CD4-positive, alpha-beta T cell (primary cell): ENCODE measurements at regions not wholly inside any gene's neighbourhood (a gene's known extent, or its start where the extent isn't known, plus 50 kb on each side); places are given as distances from the start of the nearest gene placed in this dataset.

ENCODE experiments used
- ATAC-seq: fragments of 200-7000 bp; cut with Tn5 transposase; one replicate; pipeline ENCODE4 v1.10.0; 2022; ENCODE audit warnings: mild to moderate bottlenecking; ENCODE audit not compliant: poor library complexity
- CTCF ChIA-PET: fragments of 350-600 bp; sonication (Branson Sonifier 250); formaldehyde crosslinking; loops from one replicate; lab custom pipeline; 2021; ENCODE audit warnings: antibody characterized with exemption, inconsistent platforms; lab: Charles Lee
- POLR2A ChIA-PET: fragments of 350-600 bp; sonication (Branson Sonifier 250); formaldehyde crosslinking; loops from one replicate; lab custom pipeline; 2021; ENCODE audit warnings: antibody characterized with exemption, inconsistent platforms; lab: Charles Lee
- DNase-seq, 14 experiments: peaks; one replicate each; pipeline ENCODE4 v3.0.0-alpha.2; 2013 to 2020; ENCODE audit warnings: mixed read lengths in 2 of 14
- H3K27ac ChIP-seq, 2 donors: one replicate each; pipeline versions ENCODE4 v1.5.1 to v1.7.0; 2013; ENCODE audit warnings: low read length in 2 of 2, low read depth in 1 of 2, mild to moderate bottlenecking in 1 of 2
- H3K27me3 ChIP-seq, 2 experiments: 1 replicate in 1 of 2; 2 replicates in 1 of 2; pipeline versions ENCODE4 v1.6.1 to v1.7.0; 2013; ENCODE audit warnings: low read length in 2 of 2, control low read depth in 1 of 2, mild to moderate bottlenecking in 1 of 2, moderate library complexity in 1 of 2; ENCODE audit not compliant: insufficient read depth in 2 of 2, control insufficient read depth in 1 of 2
- H3K36me3 ChIP-seq: one replicate; pipeline ENCODE4 v1.6.1; 2013; ENCODE audit warnings: low read length, control low read depth; ENCODE audit not compliant: insufficient read depth
- H3K4me1 ChIP-seq: one replicate; pipeline ENCODE4 v1.6.1; 2013; ENCODE audit warnings: low read length, control low read depth; ENCODE audit not compliant: insufficient read depth
- H3K4me3 ChIP-seq: one replicate; pipeline ENCODE4 v1.5.1; 2013; ENCODE audit warnings: mild to moderate bottlenecking, low read length, moderate library complexity
- H3K9me3 ChIP-seq, 2 experiments: 1 replicate in 1 of 2; 2 replicates in 1 of 2; pipeline versions ENCODE4 v1.6.1 to v1.7.0; 2013; ENCODE audit warnings: low read length in 2 of 2, mild to moderate bottlenecking in 2 of 2, control low read depth in 1 of 2, moderate library complexity in 1 of 2; ENCODE audit not compliant: control insufficient read depth in 1 of 2, insufficient read depth in 1 of 2
- H3K27ac Mint-ChIP-seq: one replicate; pipeline ENCODE4 v1.8.0; 2020; ENCODE audit warnings: mixed read lengths
- H3K27me3 Mint-ChIP-seq: one replicate; pipeline ENCODE4 v1.8.0; 2021; ENCODE audit warnings: mixed read lengths
- H3K36me3 Mint-ChIP-seq: one replicate; pipeline ENCODE4 v1.8.0; 2021; ENCODE audit warnings: low read depth, mixed read lengths
- H3K4me1 Mint-ChIP-seq: one replicate; pipeline ENCODE4 v1.8.0; 2021; ENCODE audit warnings: low read depth, mixed read lengths
- H3K4me3 Mint-ChIP-seq: one replicate; pipeline ENCODE4 v1.8.0; 2020; ENCODE audit warnings: mild to moderate bottlenecking, mixed read lengths
- H3K9me3 Mint-ChIP-seq: one replicate; pipeline ENCODE4 v1.8.0; 2020; ENCODE audit warnings: mixed read lengths
- CTCF ChIP-seq: fragments of 200-600 bp; IDR thresholded peaks from one replicate; pipeline ENCODE4 v1.8.0; 2022; ENCODE audit warnings: antibody characterized with exemption, mild to moderate bottlenecking
- intact Hi-C, 2 experiments: fragments of 100-400 bp; cut with DNase I in 1 of 2; cut with micrococcal nuclease in 1 of 2; formaldehyde crosslinking; loops; one replicate each; pipeline versions ENCODE4 v1.15.1 to v1.9.0; 2023 to 2025; cut with DNase I, micrococcal nuclease

GRCh38 chr6:18062733-18063132 lies 59.7 kb downstream of the NHLRC1 start:
- Mint-ChIP-seq H3K27ac (no peak overlapping the region), H3K27me3 (peaks cover 5% of the 10 kb centered on the region), H3K4me1 (no peaks in the 10 kb centered on the region), H3K9me3 (no peaks in the 10 kb centered on the region), H3K4me3 (no peak overlapping the region), H3K36me3 (no peaks in the 10 kb centered on the region)
- Histone ChIP-seq H3K9me3 (peaks cover 0 to 6% of the 10 kb centered on the region in 2 experiments), H3K4me3 (no peak overlapping the region), H3K36me3 (no peaks in the 10 kb centered on the region), H3K27ac (no peak overlapping the region), H3K27me3 (no peaks in the 10 kb centered on the region), H3K4me1 (no peaks in the 10 kb centered on the region)
- intact Hi-C loops, result no loop called here
- ChIA-PET CTCF (no interaction called here), POLR2A (no interaction called here)
- DNase-seq (no peak), ATAC-seq (no peak)
- no peak for TF ChIP-seq CTCF

GRCh38 chr6:18058429-18058828 lies 64.0 kb downstream of the NHLRC1 start:
- no peaks in the 10 kb centered on the region for H3K36me3 ChIP-seq
- H3K4me1 ChIP-seq, result no peaks in the 10 kb centered on the region
- intact Hi-C loops, result no loop called here
- H3K27ac ChIP-seq, result no peak overlapping the region
- peaks cover 0 to 6% of the 10 kb centered on the region in 2 experiments for H3K9me3 ChIP-seq
- no peaks in the 10 kb centered on the region for H3K27me3 ChIP-seq
- CTCF ChIA-PET, result no interaction called here
- Mint-ChIP-seq H3K4me1 (no peaks in the 10 kb centered on the region), H3K36me3 (no peaks in the 10 kb centered on the region), H3K27me3 (no peaks in the 10 kb centered on the region), H3K4me3 (no peak overlapping the region), H3K9me3 (no peaks in the 10 kb centered on the region), H3K27ac (no peak overlapping the region)
- TF ChIP-seq CTCF, result no peak
- ATAC-seq, result no peak
- POLR2A ChIA-PET, result no interaction called here
- DNase-seq, result no peak
- no peak overlapping the region for H3K4me3 ChIP-seq

GRCh38 chr6:18055714-18056382 lies 66.6 kb downstream of the NHLRC1 start:
- Histone ChIP-seq H3K36me3 (no peaks in the 10 kb centered on the region), H3K4me3 (no peak overlapping the region), H3K9me3 (no peaks in the 10 kb centered on the region), H3K27me3 (no peaks in the 10 kb centered on the region), H3K27ac (no peak overlapping the region), H3K4me1 (no peaks in the 10 kb centered on the region)
- intact Hi-C loops, result no loop called here
- Mint-ChIP-seq H3K4me3 (no peak overlapping the region), H3K27ac (no peak overlapping the region), H3K36me3 (no peaks in the 10 kb centered on the region), H3K9me3 (no peaks in the 10 kb centered on the region), H3K4me1 (no peaks in the 10 kb centered on the region), H3K27me3 (no peaks in the 10 kb centered on the region)
- TF ChIP-seq CTCF, result no peak
- ATAC-seq (no peak), DNase-seq (no peak)
- CTCF ChIA-PET, result no interaction called here
- POLR2A ChIA-PET, result no interaction called here
